Astrocyte (in vitro differentiated cells and primary cell): ENCODE measurements at regions not wholly inside any gene's neighbourhood (a gene's known extent, or its start where the extent isn't known, plus 50 kb on each side); places are given as distances from the start of the nearest gene placed in this dataset.

ENCODE experiments used
- EZH2 ChIP-seq: IDR thresholded peaks from 2 replicates; pipeline ENCODE4 v1.6.1; 2012; ENCODE audit warnings: mild to moderate bottlenecking, low read length, inconsistent platforms; ENCODE audit not compliant: insufficient read depth
- TF ChIP-seq, protein P1 (sequence below): IDR thresholded peaks from 2 replicates; pipeline ENCODE4 v1.5.1; 2011; ENCODE audit warnings: low read depth, mild to moderate bottlenecking, inconsistent platforms, low read length, moderate library complexity; ENCODE audit not compliant: insufficient read depth

DNA sequence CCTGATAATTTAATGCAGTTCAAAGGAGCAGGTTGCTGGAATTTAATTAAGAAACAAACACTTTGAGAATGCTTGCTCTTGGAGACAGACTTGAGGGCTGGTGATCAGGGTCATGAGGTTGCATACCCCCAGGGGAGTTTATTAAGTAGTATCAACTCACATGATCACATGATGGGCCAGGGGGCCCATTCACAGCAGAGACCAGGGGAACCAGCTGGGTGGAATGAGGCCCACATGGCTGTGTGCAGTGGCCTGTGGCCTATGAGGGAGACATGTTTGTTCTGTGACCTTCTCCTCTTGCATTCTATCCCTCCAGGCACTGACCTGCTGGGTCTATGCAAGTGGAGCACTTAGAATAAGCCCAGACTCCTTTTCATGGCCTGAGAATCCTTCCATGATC is 266.6 kb upstream of the PWP1 start:
- TF ChIP-seq EZH2 = no peak
- TF ChIP-seq, protein P1, sequence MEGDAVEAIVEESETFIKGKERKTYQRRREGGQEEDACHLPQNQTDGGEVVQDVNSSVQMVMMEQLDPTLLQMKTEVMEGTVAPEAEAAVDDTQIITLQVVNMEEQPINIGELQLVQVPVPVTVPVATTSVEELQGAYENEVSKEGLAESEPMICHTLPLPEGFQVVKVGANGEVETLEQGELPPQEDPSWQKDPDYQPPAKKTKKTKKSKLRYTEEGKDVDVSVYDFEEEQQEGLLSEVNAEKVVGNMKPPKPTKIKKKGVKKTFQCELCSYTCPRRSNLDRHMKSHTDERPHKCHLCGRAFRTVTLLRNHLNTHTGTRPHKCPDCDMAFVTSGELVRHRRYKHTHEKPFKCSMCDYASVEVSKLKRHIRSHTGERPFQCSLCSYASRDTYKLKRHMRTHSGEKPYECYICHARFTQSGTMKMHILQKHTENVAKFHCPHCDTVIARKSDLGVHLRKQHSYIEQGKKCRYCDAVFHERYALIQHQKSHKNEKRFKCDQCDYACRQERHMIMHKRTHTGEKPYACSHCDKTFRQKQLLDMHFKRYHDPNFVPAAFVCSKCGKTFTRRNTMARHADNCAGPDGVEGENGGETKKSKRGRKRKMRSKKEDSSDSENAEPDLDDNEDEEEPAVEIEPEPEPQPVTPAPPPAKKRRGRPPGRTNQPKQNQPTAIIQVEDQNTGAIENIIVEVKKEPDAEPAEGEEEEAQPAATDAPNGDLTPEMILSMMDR = no peak
